Activated CD4-positive, alpha-beta T cell treated with anti-CD3 and anti-CD28 coated beads for 36 hours (primary cell): ENCODE measurements at regions not wholly inside any gene's neighbourhood (a gene's known extent, or its start where the extent isn't known, plus 50 kb on each side); places are given as distances from the start of the nearest gene placed in this dataset.

Source experiments
- ATAC-seq: fragments of 200-7000 bp; cut with Tn5 transposase; one replicate; pipeline ENCODE4 v1.10.0; 2021; ENCODE audit warnings: mild to moderate bottlenecking, moderate library complexity
- CTCF ChIA-PET: fragments of 350-600 bp; sonication (Branson Sonifier 250); formaldehyde crosslinking; loops from one replicate; lab custom pipeline; 2021; ENCODE audit warnings: antibody characterized with exemption; lab: Charles Lee
- POLR2A ChIA-PET: fragments of 350-600 bp; sonication (Branson Sonifier 250); formaldehyde crosslinking; loops from one replicate; lab custom pipeline; 2021; ENCODE audit warnings: antibody characterized with exemption, inconsistent platforms; lab: Charles Lee
- DNase-seq: peaks from one replicate; pipeline ENCODE4 v3.0.0-alpha.2; 2020
- H3K27ac Mint-ChIP-seq: one replicate; pipeline ENCODE4 v1.8.0; 2021; ENCODE audit warnings: mixed read lengths
- H3K27me3 Mint-ChIP-seq: one replicate; pipeline ENCODE4 v1.8.0; 2021; ENCODE audit warnings: mixed read lengths
- H3K36me3 Mint-ChIP-seq: one replicate; pipeline ENCODE4 v1.8.0; 2021; ENCODE audit warnings: low read depth, mixed read lengths
- H3K4me1 Mint-ChIP-seq: one replicate; pipeline ENCODE4 v1.8.0; 2021; ENCODE audit warnings: mixed read lengths
- H3K4me3 Mint-ChIP-seq: one replicate; pipeline ENCODE4 v1.8.0; 2021; ENCODE audit warnings: mild to moderate bottlenecking, moderate library complexity, mixed read lengths
- H3K9me3 Mint-ChIP-seq: one replicate; pipeline ENCODE4 v1.8.0; 2021; ENCODE audit warnings: low read depth, mixed read lengths
- intact Hi-C, 2 experiments: fragments of 100-400 bp; cut with DNase I in 1 of 2; cut with micrococcal nuclease in 1 of 2; formaldehyde crosslinking; loops; one replicate each; pipeline versions ENCODE4 v1.14.2 to v1.15.1; 2022 to 2024; cut with DNase I, micrococcal nuclease

DNA sequence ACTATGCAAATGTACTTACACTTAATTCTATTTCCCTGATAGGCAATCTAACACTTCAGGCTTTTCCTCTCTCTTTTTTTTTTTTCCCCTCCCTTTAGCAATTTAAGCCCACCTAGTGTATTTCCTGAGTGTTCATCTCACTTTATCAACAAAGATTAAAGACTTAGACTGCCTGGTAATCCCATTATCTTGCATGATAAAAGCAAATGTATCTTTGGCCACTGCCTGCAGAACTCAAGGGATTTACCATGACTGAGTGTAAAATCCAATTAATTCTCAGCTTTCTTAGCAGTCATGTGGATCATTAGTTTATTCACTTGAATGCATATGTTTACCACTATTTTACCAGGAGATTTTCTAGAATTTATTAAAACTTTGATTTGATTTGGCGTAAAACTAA, 1102.2 kb upstream of the GYPC start:
- Mint-ChIP-seq H3K36me3 (no peaks in the 10 kb centered on the region), H3K4me3 (no peak overlapping the region), H3K27ac (no peak overlapping the region), H3K9me3 (peaks cover 5% of the 10 kb centered on the region), H3K27me3 (no peaks in the 10 kb centered on the region), H3K4me1 (no peaks in the 10 kb centered on the region)
- CTCF ChIA-PET: interaction anchor here (0.6 kb wide), 1 partner anchor 9 kb away, joined by 3 read pairs; no protein-coding TSS in a partner anchor
- DNase-seq: no peak
- POLR2A ChIA-PET: no interaction called here
- intact Hi-C loops: no loop called here
- no peak for ATAC-seq

DNA sequence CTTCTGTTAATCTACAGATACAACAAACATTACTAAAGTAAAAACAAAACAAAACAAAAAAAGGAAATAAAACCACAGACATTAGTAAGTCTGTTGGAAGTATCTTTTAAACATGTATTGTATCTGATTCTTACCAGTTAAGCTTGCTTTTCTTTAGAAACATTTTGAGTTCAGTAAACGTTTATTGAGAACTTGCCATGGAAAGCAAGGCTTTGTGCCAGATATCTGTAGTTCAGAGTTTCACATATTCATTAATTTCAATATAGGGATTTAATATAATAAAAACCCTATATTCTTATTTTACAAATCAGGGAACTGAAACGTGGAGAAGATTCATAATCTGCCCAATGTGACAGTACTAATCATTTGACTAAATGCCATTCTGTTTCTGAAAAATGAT, 1101.0 kb upstream of the GYPC start:
- Mint-ChIP-seq H3K27ac (no peak overlapping the region), H3K9me3 (peaks cover 4% of the 10 kb centered on the region), H3K36me3 (no peaks in the 10 kb centered on the region), H3K4me3 (no peak overlapping the region), H3K27me3 (no peaks in the 10 kb centered on the region), H3K4me1 (no peaks in the 10 kb centered on the region)
- POLR2A ChIA-PET: no interaction called here
- CTCF ChIA-PET: no interaction called here
- intact Hi-C loops: no loop called here
- DNase-seq (no peak), ATAC-seq (no peak)

DNA sequence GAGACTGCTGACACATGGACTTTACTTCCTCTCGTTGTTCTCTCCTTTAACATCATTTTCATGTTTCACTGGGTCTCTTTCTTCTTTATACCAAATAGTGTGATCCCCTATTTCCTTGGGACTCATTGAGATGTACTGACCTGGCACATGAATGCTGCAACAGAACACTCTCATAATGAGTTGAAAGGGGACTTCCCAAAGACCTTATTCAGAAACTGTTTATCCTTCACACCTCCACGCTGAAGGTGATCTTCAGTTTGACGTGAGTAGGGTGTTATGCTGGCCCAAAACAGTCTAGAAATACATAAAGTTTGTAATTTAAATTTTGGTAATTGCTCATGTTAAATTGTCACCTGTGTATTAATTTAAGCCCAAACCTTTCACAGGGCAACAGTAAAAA, 1096.8 kb upstream of the GYPC start:
- ChIA-PET CTCF (interaction anchor here (0.6 kb wide), 1 partner anchor 34 kb away, joined by 3 read pairs; no protein-coding TSS in a partner anchor), POLR2A (no interaction called here)
- Mint-ChIP-seq H3K27me3 (no peaks in the 10 kb centered on the region), H3K27ac (no peak overlapping the region), H3K4me1 (no peaks in the 10 kb centered on the region), H3K36me3 (no peaks in the 10 kb centered on the region), H3K4me3 (no peak overlapping the region), H3K9me3 (peaks cover 1% of the 10 kb centered on the region)
- ATAC-seq (no peak), DNase-seq (no peak)
- intact Hi-C loops: no loop called here

DNA sequence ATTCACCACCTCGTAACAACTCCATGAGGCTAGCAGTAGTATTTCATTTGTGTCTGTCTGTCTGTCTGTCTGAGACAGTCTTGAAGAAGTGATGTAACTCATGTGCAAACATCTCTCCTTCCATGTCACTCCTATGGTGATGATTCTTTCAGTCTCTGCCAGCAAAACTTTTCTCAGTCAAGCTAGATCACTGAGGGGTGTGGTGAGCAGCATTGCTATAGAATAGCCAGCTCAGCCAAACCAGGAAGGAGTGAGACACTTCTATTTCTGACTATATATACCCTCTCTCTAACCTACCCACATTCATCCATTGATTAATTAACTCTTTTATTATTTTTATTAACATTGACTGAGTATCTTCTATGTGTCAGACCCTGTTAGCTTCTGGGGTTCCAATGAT, 1095.1 kb upstream of the GYPC start:
- Mint-ChIP-seq H3K27me3 (no peaks in the 10 kb centered on the region), H3K27ac (no peak overlapping the region), H3K36me3 (no peaks in the 10 kb centered on the region), H3K9me3 (no peaks in the 10 kb centered on the region), H3K4me3 (no peak overlapping the region), H3K4me1 (no peaks in the 10 kb centered on the region)
- intact Hi-C loops: no loop called here
- ChIA-PET CTCF (no interaction called here), POLR2A (no interaction called here)
- ATAC-seq (no peak), DNase-seq (no peak)

DNA sequence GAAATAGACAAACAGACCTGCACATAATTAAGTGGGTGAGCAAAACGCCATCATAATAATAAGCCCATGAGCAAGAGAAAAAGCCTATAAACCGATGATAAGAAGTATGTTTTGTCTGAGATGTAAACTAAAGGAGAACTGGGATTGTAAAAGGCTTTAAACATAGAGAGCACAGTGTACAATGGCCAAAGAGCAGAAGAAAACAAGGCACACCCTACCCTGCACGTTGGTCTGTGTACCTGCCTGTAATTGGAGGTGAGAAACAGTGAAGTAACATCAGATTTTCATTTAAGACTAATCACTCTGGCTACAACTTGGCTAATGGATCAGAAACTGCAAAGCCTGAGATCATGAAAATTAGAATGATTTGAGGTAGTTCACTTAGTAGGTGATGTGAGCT, 1094.7 kb upstream of the GYPC start:
- intact Hi-C loops: no loop called here
- DNase-seq (no peak), ATAC-seq (no peak)
- Mint-ChIP-seq H3K36me3 (no peaks in the 10 kb centered on the region), H3K27me3 (no peaks in the 10 kb centered on the region), H3K4me1 (no peaks in the 10 kb centered on the region), H3K27ac (no peak overlapping the region), H3K9me3 (no peaks in the 10 kb centered on the region), H3K4me3 (no peak overlapping the region)
- ChIA-PET POLR2A (no interaction called here), CTCF (no interaction called here)

DNA sequence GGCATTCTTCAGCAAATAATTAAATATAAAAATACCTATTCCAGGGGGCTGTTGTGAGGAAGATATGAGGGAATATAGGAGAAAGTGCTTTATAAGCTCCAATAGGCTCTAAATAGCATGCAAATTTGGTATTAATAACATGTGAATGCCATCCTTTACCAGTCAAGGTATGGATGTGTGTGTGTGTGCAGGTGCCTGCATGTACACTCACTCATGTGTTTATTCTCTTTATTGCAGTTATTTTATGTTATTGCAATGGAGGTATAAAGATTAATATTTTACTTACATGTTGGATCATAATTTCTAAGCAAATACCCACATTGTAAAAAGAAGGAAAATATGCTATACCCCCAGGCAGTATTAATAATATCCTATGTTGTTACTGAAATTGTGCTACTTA, 1093.0 kb upstream of the GYPC start:
- CTCF ChIA-PET: no interaction called here
- POLR2A ChIA-PET: no interaction called here
- no peaks in the 10 kb centered on the region for H3K4me1 Mint-ChIP-seq
- intact Hi-C loops: no loop called here
- ATAC-seq (no peak), DNase-seq (no peak)
- no peak overlapping the region for H3K27ac Mint-ChIP-seq
- no peaks in the 10 kb centered on the region for H3K27me3 Mint-ChIP-seq
- no peak overlapping the region for H3K4me3 Mint-ChIP-seq
- H3K9me3 Mint-ChIP-seq: no peaks in the 10 kb centered on the region
- no peaks in the 10 kb centered on the region for H3K36me3 Mint-ChIP-seq

DNA sequence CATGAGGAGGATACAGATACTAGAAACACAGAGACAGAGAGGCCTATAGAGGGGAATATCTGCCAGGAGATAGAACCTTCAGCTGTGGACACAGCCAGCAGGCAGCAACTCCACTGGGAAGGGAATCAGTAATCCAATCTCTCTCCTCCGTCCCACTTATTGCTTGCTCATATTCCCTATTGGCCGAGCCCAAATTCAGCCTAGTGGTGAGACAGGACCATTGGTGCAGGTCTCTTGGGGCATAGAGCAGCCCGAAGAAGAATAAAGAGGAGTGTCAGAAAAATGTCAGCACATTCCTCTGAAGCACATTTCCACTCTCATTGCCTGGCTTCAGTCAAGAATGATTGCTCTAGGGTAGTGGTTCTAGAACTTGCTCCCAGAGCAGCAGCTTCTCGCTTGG, 1091.5 kb upstream of the GYPC start:
- ATAC-seq (no peak), DNase-seq (no peak)
- ChIA-PET POLR2A (no interaction called here), CTCF (no interaction called here)
- Mint-ChIP-seq H3K36me3 (no peaks in the 10 kb centered on the region), H3K4me3 (no peak overlapping the region), H3K27me3 (peaks cover 1% of the 10 kb centered on the region), H3K9me3 (peaks cover 2% of the 10 kb centered on the region), H3K27ac (no peak overlapping the region), H3K4me1 (no peaks in the 10 kb centered on the region)
- intact Hi-C loops: no loop called here

DNA sequence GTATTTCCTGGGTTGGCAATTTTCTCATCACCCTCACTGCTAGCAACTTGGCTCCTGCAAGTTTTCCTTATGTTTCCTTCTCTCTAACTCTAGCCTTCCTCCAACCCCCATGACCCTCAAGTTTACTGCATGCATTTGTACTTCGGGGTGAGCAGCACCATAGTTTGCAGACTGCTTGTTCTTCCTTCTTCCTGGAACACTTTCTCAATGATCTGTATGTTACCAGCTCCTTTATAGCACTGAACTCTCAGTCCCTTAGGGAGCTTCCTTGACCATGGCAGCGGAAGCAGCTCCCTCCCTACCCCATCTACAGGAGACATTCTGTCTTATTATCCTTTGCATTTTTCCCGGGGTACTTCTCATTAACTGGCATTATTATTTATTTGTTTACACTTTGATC, 1089.5 kb upstream of the GYPC start:
- Mint-ChIP-seq H3K27me3 (peaks cover 2% of the 10 kb centered on the region), H3K4me3 (no peak overlapping the region), H3K36me3 (no peaks in the 10 kb centered on the region), H3K27ac (no peak overlapping the region), H3K4me1 (no peaks in the 10 kb centered on the region), H3K9me3 (peaks cover 2% of the 10 kb centered on the region)
- no peak for DNase-seq
- ChIA-PET POLR2A (no interaction called here), CTCF (no interaction called here)
- no peak for ATAC-seq
- intact Hi-C loops: no loop called here

DNA sequence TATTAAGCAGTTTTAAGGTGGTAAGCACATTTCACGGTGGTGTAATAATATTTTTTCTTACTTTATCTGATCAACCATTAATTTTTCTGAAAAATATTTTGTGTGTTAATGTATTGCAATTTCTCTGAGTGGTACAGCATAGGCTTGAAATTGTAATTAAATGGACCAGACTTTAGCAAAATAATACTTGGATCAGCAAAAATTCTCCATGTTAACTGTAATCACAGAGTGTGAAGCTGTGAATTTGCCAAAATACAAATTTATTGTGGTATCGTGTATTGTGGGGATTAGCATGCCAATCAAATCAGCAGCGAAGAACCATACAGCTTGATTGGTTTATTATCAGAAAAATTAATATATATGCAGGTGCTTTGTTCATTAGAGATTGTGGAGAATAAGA, 1088.9 kb upstream of the GYPC start:
- CTCF ChIA-PET: no interaction called here
- H3K4me3 Mint-ChIP-seq: no peak overlapping the region
- intact Hi-C loops: no loop called here

DNA sequence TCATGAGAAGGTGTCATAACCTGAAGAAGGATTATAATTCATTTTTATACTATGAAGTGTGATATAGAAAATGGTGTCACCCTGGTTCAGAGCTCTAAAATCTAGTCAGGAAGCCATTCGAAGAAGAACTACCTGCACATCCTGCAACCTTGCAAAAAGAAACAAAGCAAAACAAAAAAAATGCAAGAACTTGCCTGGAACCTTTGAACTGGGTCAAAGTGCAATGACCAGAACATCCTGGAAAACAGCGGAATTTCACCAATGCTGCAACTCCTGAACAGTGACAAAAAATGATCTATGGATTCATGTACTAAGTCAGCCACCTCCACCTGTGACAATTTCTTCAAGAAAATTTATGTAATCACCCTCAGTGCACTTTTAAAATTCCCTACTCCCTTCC, 1083.3 kb upstream of the GYPC start:
- H3K27ac Mint-ChIP-seq: no peak overlapping the region
- POLR2A ChIA-PET: no interaction called here
- H3K4me1 Mint-ChIP-seq: no peaks in the 10 kb centered on the region
- CTCF ChIA-PET: no interaction called here
- H3K9me3 Mint-ChIP-seq: peaks cover 5% of the 10 kb centered on the region
- intact Hi-C loops: no loop called here
- DNase-seq (no peak), ATAC-seq (no peak)
- H3K27me3 Mint-ChIP-seq: peaks cover 2% of the 10 kb centered on the region
- no peaks in the 10 kb centered on the region for H3K36me3 Mint-ChIP-seq
- no peak overlapping the region for H3K4me3 Mint-ChIP-seq

More for the DNA sequence above, 1088.9 kb upstream of the GYPC start:
- Mint-ChIP-seq H3K4me1 (no peaks in the 10 kb centered on the region), H3K27me3 (peaks cover 2% of the 10 kb centered on the region), H3K9me3 (peaks cover 2% of the 10 kb centered on the region), H3K36me3 (no peaks in the 10 kb centered on the region), H3K27ac (no peak overlapping the region)
- DNase-seq: no peak
- ATAC-seq: no peak
- POLR2A ChIA-PET: no interaction called here

DNA sequence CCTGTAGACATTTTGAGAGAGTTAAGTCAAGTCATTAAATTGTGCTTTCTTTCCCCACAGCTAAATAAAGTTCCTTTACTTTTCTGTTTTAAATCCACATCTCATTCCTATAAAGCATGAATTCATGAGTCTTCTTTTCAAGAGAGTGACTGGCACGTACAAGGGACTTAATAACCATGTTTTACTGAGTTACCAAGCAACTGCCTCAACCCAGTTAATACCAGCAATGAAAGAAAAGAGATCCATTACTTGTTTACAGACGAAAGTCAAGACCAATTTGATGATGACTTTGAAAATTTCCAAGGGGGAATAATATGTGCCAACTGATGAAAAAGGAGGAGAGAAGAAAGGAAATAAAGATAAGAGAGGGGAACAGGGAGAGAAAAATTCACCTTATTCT, 1082.5 kb upstream of the GYPC start:
- no peak overlapping the region for H3K27ac Mint-ChIP-seq
- POLR2A ChIA-PET: no interaction called here
- intact Hi-C loops: no loop called here
- H3K4me1 Mint-ChIP-seq: no peaks in the 10 kb centered on the region
- H3K27me3 Mint-ChIP-seq: peaks cover 2% of the 10 kb centered on the region
- H3K36me3 Mint-ChIP-seq: no peaks in the 10 kb centered on the region
- CTCF ChIA-PET: no interaction called here
- ATAC-seq (no peak), DNase-seq (no peak)
- no peak overlapping the region for H3K4me3 Mint-ChIP-seq
- H3K9me3 Mint-ChIP-seq: peaks cover 5% of the 10 kb centered on the region

DNA sequence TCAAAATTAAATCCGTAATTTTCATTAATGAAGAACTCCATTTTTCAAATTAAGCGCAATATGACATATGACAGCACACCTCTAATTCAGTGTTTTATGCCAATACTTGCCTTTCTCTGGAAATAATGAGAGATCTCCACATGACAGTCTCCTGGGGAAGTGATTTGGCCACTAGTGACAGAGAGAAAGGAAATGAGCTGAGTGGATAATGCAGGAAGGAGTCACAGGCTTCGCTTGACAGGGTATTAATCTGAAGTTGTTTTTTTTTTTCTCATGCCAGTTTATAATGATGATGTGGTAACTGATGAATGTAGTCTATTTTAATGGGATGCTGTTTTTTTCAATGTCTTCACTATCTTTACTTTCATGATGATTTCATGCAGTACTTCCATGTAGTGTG, 1079.4 kb upstream of the GYPC start:
- Mint-ChIP-seq H3K4me3 (no peak overlapping the region), H3K4me1 (no peaks in the 10 kb centered on the region), H3K27ac (no peak overlapping the region), H3K36me3 (no peaks in the 10 kb centered on the region), H3K27me3 (no peaks in the 10 kb centered on the region), H3K9me3 (peaks cover 3% of the 10 kb centered on the region)
- DNase-seq: no peak
- intact Hi-C loops: no loop called here
- CTCF ChIA-PET: no interaction called here
- no peak for ATAC-seq
- POLR2A ChIA-PET: no interaction called here

DNA sequence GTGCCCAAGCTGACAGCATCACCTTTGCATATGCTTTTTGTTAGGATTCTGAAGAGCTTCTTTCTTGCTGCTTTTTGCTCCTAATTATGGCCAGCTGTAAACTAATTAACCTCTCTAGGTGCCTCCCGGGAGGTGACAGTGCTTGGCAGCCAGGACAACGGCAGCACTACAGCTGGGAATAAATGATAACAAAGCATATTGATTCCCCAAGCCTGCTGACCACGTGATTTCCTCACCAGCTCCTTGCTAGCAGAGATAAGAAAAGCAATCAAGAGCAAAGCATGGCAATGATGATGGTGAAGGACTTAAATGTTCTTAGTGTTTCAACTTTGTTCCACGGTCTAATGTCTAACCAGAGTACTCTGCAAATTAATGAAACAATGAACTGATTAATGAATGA, 1074.4 kb upstream of the GYPC start:
- CTCF ChIA-PET: no interaction called here
- H3K27me3 Mint-ChIP-seq: no peaks in the 10 kb centered on the region
- no peak overlapping the region for H3K27ac Mint-ChIP-seq
- POLR2A ChIA-PET: no interaction called here
- H3K4me1 Mint-ChIP-seq: no peaks in the 10 kb centered on the region
- intact Hi-C loops: no loop called here
- no peaks in the 10 kb centered on the region for H3K36me3 Mint-ChIP-seq
- no peak overlapping the region for H3K4me3 Mint-ChIP-seq
- peaks cover 2% of the 10 kb centered on the region for H3K9me3 Mint-ChIP-seq
- ATAC-seq (no peak), DNase-seq (no peak)
